T47D (cell line): ENCODE measurements at regions not wholly inside any gene's neighbourhood (a gene's known extent, or its start where the extent isn't known, plus 50 kb on each side); places are given as distances from the start of the nearest gene placed in this dataset.
"Not testable (repeated sequence)": the region's sequence is repeated elsewhere in the genome, so short reads cannot be mapped to it uniquely, and the experiment has no call there.

Source experiments
- DNase-seq, 2 experiments: peaks; one replicate each; pipeline versions ENCODE4 v3.0.0 to v3.0.0-alpha.2; 2011 to 2012; ENCODE audit warnings: low read depth in 1 of 2, low spot score in 1 of 2
- JUND ChIP-seq: IDR thresholded peaks from 2 replicates; pipeline ENCODE4 v1.6.1; 2012; ENCODE audit warnings: low read depth
- in situ Hi-C: cut with HindIII; loops from 2 replicates; pipeline ENCODE4 v1.10.0; 2016; ENCODE audit warnings: low sequenced_read_pairs, low pct_unique_long_range_greater_than_20kb

GRCh38 chr5:99470636-99471035 is 541.8 kb upstream of the CHD1 start:
- in situ Hi-C loops, DNase-seq: not testable (repeated sequence)

- TF ChIP-seq JUND: no peak
- DNase-seq: no peak
- in situ Hi-C loops: no loop called here
Measured at GRCh38 chr5:99460701-99461100, 531.9 kb upstream of the CHD1 start.

- TF ChIP-seq JUND: no peak
- in situ Hi-C loops: no loop called here
- DNase-seq: no peak
Measured at GRCh38 chr5:99453196-99453595, 524.4 kb upstream of the CHD1 start.

- TF ChIP-seq JUND: no peak
- in situ Hi-C loops: no loop called here
- no peak for DNase-seq
Measured at GRCh38 chr5:99449786-99450185, 521.0 kb upstream of the CHD1 start.

GRCh38 chr5:99445805-99446204 is 517.0 kb upstream of the CHD1 start:
- in situ Hi-C loops: no loop called here
- TF ChIP-seq JUND: no peak
- DNase-seq: no peak

GRCh38 chr5:99441235-99441634 is 512.4 kb upstream of the CHD1 start:
- in situ Hi-C loops: no loop called here
- no peak for DNase-seq
- TF ChIP-seq JUND: no peak

GRCh38 chr5:99438619-99439018 is 509.8 kb upstream of the CHD1 start:
- no peak for TF ChIP-seq JUND
- no peak for DNase-seq
- in situ Hi-C loops: no loop called here

GRCh38 chr5:99437986-99438385 is 509.2 kb upstream of the CHD1 start:
- DNase-seq: no peak
- no peak for TF ChIP-seq JUND
- in situ Hi-C loops: no loop called here

- DNase-seq, in situ Hi-C loops: not testable (repeated sequence)
Measured at GRCh38 chr5:99423396-99423795, 494.6 kb upstream of the CHD1 start.

GRCh38 chr5:99418640-99419039 is 489.8 kb upstream of the CHD1 start:
- in situ Hi-C loops: not testable (repeated sequence)

GRCh38 chr5:99410386-99410785 is 481.6 kb upstream of the CHD1 start:
- in situ Hi-C loops, DNase-seq: not testable (repeated sequence)

More at GRCh38 chr5:99418640-99419039, 489.8 kb upstream of the CHD1 start:
- not testable (repeated sequence) for DNase-seq

- in situ Hi-C loops, DNase-seq: not testable (repeated sequence)
Measured at GRCh38 chr5:99404764-99405302, 476.0 kb upstream of the CHD1 start.

GRCh38 chr5:99400571-99400970 is 471.8 kb upstream of the CHD1 start:
- in situ Hi-C loops, DNase-seq: not testable (repeated sequence)

GRCh38 chr5:99398976-99399375 is 470.2 kb upstream of the CHD1 start:
- in situ Hi-C loops: no loop called here
- TF ChIP-seq JUND: no peak
- no peak for DNase-seq
